HG03175 (cell line): ENCODE measurements at regions not wholly inside any gene's neighbourhood (a gene's known extent, or its start where the extent isn't known, plus 50 kb on each side); places are given as distances from the start of the nearest gene placed in this dataset.

ENCODE experiments used
- ATAC-seq: cut with Tn5 transposase; IDR thresholded peaks from one replicate; pipeline ENCODE4 v1.9.1; 2021; ENCODE audit warnings: mild to moderate bottlenecking, moderate library complexity; ENCODE audit not compliant: unreplicated experiment

DNA sequence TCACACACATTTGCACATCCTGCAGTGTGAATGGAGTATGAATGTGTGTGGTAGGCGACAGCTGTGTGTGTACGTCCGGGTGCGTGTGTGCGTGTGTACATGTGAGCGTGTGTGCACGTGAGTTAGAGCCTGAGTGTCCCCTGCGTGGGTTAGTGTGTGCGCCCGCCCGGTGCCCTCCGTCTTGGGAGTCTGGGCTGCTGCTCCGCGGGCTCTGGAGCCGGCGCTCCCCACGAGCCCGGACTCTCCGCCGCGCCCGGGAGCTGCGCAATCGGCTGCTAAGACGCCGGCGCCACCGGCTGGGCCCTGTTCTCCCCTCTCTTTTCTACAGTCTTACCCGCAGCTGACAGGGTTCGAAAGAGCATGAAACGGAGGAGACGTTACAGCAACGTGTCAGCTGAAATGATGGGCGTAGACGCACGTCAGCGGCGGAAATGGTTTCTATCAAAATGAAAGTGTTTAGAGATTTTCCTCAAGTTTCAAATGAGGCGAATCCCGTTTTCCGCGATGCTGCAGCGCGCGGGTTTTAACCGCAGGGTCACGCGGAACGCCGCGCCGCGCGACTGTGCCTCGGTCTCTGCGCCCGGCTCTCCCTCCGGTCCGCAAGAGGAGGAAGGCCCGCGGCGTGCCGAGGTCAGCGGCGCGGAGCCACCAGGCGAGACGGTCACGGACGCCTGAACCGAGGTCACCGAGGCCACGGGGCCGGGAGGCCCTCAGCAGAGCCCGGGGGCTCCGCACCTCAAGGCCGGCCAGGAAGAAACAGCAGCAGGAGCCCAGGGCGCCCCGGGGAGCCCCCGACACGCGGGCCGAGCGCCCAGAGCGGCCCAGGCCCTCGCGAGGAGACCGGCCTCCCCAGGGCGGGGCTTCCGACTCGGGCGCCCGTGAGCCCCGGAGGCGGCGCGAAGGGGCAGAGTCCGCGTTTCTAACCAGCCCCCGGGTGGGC lies 95.3 kb upstream of the BHLHE23 start:
- peak; percentile 50 for ATAC-seq

DNA sequence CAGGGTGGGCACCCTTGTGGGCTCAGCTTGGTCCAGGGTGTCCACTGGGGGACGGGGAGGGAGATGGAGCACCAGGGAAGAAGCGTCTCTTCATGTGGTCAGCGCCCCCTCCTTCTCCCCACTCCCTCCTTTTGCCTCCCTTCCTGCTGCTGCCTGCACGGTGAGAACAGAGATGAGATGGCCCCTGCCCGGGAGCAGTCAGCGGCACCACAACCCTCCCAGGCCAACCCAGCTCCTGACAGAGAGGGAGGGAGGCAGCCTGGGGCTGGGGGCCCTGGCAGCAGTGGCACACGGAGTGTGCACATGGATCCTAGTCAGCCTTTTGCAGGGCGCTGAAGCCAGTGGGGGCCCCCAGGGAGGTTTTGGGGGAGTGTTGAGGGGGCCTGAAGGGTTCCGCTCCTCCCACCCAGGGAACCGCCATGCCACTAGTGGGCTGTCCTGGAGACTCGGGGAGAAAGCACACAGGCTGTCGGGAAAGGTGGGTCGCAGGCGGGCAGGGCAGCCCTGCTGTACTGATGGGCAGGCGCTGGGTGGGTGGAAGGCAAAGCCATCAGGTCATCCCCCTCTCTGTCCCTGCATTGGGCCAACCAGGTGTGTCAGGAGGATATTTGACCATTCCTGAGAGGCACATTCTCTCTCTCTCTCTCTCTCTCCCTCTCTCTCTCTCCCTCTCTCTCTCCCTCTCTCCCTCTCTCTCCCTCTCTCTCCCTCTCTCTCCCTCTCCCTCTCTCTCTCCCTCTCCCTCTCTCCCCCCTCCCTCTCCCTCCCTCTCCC lies 94.3 kb upstream of the BHLHE23 start:
- ATAC-seq = no peak

DNA sequence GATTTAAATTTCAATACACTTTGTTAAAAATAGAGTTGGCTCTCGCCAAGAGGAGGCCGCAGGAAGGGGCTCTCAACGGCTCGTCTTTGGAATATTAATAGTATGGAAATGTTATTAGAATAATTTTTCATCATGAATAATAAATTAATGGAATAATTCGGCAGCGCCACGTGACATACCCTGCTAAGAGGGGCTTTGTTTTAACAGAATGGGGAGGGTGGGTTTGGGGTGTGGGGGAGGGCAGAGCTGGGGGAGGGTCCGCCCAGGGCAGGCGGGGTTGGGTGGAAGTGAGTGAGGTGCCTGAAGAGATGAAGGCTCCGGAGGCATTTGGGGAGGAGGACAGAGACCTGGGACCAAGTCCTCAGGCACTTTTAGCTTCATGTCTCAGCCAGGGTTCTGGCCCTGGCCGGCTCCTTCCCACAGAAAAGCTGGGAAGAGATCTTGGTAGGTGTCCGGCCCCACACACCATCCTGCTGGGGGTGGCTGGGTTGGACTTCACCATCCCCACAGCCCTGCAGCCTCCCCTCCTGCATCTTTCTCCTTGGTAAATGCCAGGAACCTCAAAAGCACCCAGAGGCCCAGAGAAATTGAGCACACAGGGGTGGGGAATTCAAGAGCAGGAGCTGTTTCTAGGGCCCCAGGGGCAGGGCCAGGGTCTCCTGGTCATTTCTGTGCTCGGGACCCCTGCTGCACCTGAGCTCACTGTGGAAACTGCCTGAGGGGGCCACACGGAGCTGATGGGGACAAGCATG lies 93.6 kb upstream of the BHLHE23 start:
- no peak for ATAC-seq

DNA sequence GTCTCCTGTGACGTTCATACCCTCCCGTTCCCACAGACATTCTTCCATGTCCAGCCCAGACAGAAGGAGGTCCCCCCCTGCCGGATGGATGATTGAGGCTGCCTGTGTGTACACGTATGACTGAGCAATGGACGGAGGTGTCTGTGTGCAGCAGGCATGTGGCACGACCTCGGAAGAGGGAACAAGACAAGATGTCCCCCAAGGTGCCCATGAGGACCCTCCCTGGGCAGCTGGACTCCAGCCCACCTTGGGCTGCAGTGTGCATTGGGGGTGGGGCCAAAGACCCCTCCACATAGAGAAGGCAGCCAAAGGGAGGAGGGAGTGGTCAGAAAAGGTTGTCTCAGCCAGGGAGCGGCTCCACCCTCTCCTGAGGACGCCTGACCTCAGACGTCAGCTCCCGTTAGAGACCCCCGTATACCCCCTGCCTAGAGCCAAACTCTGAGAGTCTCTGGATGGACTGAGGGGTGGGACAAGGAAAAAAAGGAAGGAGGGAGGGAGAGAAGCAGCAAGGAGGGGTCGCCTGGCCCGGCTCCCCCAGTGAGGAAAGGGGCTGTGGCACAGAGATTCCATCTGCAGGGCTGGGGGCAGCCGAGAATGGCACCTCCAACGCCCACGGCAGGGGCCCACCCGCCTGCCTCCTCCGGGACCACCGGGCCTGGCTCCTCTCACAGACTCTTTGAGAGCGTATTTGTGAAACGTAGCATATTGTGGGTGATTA lies 92.9 kb upstream of the BHLHE23 start:
- ATAC-seq = no peak

DNA sequence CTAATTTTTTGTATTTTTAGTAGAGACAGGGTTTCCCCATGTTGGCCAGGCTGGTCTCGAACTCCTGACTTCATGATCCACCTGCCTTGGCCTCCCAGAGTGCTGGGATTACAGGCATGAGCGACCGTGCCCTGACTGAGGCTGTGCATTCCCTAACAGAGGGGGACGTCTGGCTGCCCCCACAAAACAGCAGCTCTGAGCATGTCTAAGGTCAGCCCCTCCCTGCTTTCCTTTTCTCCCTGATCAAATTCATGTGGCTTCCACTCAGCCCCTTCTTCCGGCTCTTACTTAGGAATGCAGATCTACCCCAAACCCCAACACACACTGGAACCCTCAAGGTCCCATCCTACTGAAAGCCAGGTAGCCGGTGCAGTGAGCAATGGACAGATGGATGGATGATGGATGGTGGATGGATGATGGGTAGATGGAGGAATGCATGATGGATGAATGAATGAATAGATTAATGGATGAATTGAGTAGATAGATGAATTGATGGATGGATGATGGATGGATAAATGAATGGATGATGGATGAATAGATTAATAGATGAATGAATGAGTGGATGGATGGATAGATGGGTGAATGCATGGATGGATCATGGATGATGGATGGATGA lies 91.5 kb upstream of the BHLHE23 start:
- no peak for ATAC-seq

DNA sequence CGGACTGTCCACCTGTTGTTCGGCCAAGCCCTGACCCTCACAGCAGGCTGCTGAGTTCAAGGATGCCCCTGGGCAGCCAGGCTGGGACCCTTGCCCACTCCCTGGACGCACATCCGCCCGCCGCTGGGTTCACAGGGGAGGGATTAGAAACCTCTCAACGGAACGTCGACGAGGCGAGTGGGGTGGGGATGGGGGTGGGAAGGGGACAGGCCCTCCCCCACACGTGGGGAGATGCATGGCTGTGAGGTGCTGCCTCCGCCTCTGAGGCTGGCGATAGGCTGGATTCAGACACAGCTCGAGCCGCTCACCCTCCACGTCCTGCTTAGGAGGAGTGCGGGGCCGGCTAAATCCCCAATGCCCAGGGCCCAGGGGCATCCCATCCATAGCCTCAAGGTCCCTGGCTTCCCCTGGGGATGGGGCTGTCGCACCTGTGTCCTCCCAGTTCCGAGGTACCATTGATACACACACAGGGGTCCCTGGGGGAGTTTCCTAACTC lies 90.6 kb upstream of the BHLHE23 start:
- ATAC-seq = no peak

GRCh38 chr20:63096681-63097335 lies 90.0 kb upstream of the BHLHE23 start:
- no peak for ATAC-seq

DNA sequence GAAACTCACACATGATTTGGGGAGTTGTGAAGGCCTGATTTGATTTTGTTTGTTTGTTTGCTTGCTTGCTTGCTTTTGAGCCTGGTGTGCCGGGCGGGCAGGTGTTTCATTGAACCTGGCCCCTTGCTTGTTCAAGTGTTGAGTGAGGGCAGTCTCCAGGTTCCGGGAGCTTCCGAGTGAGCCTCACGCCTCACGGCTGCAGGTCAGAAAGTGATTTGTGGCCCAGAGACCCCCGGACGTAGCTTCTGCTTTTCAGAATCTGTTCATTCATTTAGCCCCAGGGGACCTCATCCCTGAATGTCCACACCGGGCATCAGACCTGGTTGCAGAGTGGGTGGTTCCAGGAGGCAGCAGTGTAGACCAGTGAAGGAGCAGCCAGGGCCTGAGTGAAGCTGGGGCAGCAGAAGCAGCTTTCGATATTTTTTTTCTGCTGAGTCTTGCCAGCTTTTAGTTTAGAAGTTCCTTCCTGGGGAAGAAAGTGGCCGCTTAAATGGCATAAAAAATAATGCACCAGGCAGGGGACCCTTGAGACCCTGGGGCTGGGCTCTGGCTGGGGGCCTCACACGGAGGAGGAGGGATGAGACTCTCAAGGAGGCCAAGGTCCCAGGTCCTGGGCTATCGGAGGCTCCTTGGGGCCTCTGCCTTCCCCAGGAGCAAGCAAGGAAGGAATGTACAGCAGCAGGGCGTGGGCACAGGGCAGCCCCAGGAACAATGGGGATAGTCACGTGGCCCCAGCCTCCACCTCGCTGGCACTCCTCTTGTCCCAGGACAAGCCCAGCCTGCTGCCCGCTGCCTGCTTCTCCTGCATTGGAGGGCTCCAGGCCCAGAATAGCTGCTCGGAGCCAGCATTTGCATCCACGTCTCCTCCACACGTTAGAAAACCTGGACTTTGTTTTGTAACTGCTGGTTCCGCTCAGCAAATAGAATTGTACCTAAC lies 89.2 kb upstream of the BHLHE23 start:
- ATAC-seq = no peak

- no peak for ATAC-seq
Measured at GRCh38 chr20:63094767-63095499, 88.2 kb upstream of the BHLHE23 start.

GRCh38 chr20:63093966-63094766 lies 87.4 kb upstream of the BHLHE23 start:
- ATAC-seq = no peak

GRCh38 chr20:63092660-63093215 lies 86.0 kb upstream of the BHLHE23 start:
- ATAC-seq = no peak

- no peak for ATAC-seq
Measured at GRCh38 chr20:63091901-63092659, 85.3 kb upstream of the BHLHE23 start.

DNA sequence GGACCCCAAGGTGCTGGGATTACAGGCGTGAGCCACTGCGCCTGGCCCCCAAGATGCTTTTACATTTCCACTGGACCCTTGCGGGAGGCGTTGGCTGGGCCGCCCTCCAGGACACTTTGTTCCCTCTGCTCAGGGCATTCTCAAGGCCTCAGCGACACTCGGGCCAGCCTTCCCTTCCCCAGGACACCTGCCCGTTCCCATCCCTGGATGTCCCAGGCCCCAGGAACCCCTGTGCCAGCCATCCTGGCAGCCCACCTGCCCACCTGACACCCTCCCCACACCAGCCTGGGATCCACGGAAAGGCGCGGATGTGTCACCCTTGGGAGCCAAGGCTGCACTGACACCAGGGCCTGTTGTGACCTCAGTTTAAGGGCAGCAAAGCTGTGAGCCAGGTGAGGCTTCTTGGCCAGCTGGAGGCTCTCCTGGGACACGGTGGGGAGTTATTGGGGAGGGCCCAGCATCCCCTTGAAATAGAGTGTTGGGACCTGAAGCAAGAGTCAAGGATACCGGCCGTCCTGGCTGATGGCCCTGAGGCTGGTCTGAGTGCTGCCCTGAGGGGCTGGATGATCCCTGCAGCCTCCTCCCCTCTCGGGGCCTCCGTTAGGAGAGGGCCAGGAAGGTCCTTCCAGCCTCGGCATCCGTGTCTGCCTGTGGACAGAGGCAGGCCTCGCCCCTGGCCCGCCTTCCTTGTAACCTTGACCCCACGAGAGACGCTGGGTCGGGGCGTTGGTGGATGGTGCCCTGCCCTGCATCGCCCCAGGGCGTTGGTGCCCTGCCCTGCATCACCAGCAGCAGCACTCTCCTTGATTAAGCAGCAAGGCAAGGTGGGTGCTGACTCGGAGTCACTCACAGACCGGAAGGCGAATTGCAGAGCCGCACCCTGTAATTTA lies 84.2 kb upstream of the BHLHE23 start:
- ATAC-seq = no peak

GRCh38 chr20:63090052-63090451 lies 83.3 kb upstream of the BHLHE23 start:
- no peak for ATAC-seq
